ENCODE measurements at regions not wholly inside any gene's neighbourhood (a gene's known extent, or its start where the extent isn't known, plus 50 kb on each side); places are given as distances from the start of the nearest gene placed in this dataset.

DNA sequence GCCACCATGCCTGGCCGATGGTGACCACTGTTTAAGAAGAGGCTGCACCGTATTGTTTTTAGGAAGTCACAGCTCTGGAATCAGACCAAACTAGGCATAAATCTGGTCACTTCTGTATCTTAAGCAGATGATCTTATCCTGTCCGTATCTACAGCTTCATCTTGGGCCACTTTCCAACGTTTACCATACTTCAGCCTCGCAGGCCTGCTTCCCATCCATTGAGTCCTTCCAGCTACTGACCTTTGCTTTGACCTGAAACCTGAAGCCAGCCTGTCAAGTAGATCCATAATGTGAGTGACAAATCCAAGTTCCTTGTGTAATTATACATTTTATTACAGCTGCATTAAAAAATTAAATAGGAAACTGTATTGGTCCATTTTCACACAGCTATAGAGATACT lies 1033.0 kb downstream of the CDH11 start:
- Histone ChIP-seq H3K27ac (no peak overlapping the region), H3K9me3 (no peaks in the 10 kb centered on the region), H3K4me3 (no peak overlapping the region), H3K27me3 (no peaks in the 10 kb centered on the region), H3K36me3 (no peaks in the 10 kb centered on the region), H3K4me1 (no peaks in the 10 kb centered on the region)
- 70 to 77% (median 75%) methylated on average over 5 of the region's 5 CpGs for WGBS, 5 donors
- intact Hi-C loops (cut with DNase I; ENCODE audit: low total_unique reads), result no loop called here
- DNase-seq, result no peak
- no peak for TF ChIP-seq POLR2AphosphoS5 (IDR thresholded peaks at IDR 0.05)
- TF ChIP-seq EP300 (IDR thresholded peaks at IDR 0.05), result no peak
- TF ChIP-seq, protein P1, sequence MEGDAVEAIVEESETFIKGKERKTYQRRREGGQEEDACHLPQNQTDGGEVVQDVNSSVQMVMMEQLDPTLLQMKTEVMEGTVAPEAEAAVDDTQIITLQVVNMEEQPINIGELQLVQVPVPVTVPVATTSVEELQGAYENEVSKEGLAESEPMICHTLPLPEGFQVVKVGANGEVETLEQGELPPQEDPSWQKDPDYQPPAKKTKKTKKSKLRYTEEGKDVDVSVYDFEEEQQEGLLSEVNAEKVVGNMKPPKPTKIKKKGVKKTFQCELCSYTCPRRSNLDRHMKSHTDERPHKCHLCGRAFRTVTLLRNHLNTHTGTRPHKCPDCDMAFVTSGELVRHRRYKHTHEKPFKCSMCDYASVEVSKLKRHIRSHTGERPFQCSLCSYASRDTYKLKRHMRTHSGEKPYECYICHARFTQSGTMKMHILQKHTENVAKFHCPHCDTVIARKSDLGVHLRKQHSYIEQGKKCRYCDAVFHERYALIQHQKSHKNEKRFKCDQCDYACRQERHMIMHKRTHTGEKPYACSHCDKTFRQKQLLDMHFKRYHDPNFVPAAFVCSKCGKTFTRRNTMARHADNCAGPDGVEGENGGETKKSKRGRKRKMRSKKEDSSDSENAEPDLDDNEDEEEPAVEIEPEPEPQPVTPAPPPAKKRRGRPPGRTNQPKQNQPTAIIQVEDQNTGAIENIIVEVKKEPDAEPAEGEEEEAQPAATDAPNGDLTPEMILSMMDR (IDR thresholded peaks at IDR 0.05), result no peak
- TF ChIP-seq POLR2A (IDR thresholded peaks at IDR 0.05), result no peak

DNA sequence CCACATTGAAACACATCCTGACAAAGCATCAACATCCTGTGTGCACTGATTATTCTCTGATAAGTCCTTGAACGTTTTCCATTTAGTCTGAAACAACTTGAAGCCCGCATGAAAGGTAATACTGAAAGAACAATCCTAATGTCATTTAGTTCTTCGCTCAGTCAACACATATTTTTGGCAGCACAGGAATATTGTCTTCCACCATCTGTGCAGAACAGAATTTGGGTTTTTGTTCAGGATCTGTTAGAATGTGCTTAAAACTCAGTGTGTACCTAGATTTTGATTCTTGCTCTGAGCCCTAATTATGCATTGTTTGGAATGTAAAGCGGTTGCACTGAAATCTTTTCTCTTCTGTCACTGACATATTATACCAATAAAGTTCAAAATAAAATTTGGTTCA lies 1036.6 kb downstream of the CDH11 start:
- H3K4me1 ChIP-seq, result no peaks in the 10 kb centered on the region
- no peak overlapping the region for H3K27ac ChIP-seq
- TF ChIP-seq POLR2A (IDR thresholded peaks at IDR 0.05), result no peak
- no peak for TF ChIP-seq POLR2AphosphoS5 (IDR thresholded peaks at IDR 0.05)
- TF ChIP-seq, protein P1 (IDR thresholded peaks at IDR 0.05), result no peak
- TF ChIP-seq EP300 (IDR thresholded peaks at IDR 0.05), result no peak
- WGBS, 5 donors, result 58 to 72% (median 71%) methylated on average over 4 of the region's 4 CpGs
- no peak for DNase-seq
- H3K27me3 ChIP-seq, result no peaks in the 10 kb centered on the region
- H3K36me3 ChIP-seq, result no peaks in the 10 kb centered on the region
- intact Hi-C loops (cut with DNase I; ENCODE audit: low total_unique reads), result no loop called here
- H3K4me3 ChIP-seq, result no peak overlapping the region
- H3K9me3 ChIP-seq, result no peaks in the 10 kb centered on the region

DNA sequence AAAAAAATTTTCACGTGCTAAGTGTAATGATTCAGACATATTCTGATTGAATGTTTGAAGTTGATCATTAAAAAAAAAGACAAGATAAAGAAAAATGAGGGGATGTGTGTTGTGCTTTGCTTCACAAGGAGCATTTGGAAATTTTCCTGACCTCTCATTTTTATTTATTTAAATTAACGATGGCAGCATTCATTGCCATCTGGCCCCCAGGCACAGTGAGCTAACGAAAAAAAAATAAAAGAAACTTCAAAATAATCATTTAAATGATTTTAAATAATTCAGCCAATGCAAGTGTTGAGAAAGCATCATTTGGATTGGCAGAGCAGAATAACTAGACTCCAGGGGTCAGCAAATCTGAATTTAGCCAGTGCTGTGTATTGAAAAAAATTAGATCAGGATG lies 1037.2 kb downstream of the CDH11 start:
- H3K36me3 ChIP-seq, result no peaks in the 10 kb centered on the region
- 65 to 83% (median 78%) methylated on average over 3 of the region's 3 CpGs for WGBS, 5 donors
- no peaks in the 10 kb centered on the region for H3K27me3 ChIP-seq
- no peaks in the 10 kb centered on the region for H3K4me1 ChIP-seq
- no peaks in the 10 kb centered on the region for H3K9me3 ChIP-seq
- DNase-seq, result no peak
- no peak overlapping the region for H3K4me3 ChIP-seq
- intact Hi-C loops (cut with DNase I; ENCODE audit: low total_unique reads), result no loop called here
- H3K27ac ChIP-seq, result no peak overlapping the region
- TF ChIP-seq, protein P1 (IDR thresholded peaks at IDR 0.05), result no peak
- no peak for TF ChIP-seq POLR2AphosphoS5 (IDR thresholded peaks at IDR 0.05)
- no peak for TF ChIP-seq POLR2A (IDR thresholded peaks at IDR 0.05)
- TF ChIP-seq EP300 (IDR thresholded peaks at IDR 0.05), result no peak

DNA sequence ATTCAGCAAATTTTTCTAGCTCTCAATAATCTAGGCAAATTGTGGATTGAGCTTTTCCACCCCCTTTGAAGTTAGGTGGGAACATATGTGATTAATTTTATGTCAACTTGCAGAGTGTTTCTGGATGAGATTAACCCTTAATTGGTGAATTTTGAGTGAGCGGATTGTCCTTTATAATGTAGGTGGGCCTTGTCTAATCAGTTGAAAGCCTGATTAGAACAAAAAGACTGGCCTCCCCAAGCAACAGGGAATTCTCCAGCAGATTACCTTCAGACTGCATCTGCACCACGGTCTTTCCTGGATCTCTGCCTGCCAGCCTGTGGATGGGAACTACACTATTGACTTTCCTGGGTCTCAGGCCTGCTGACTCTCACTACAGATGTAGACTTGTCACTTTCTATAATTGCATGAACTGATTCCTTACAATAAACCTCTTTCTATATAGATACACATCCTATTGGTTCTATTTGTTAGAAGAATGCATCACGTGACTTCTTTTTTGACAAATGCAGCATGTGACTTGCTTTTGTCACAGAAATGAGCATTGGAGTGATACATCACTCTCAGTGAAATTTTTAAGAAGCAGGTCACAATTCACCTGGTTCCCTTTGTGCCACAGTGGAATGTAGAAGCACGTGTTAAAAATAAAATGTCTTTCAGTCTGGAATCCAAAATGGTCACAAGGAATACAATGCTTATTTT lies 1038.3 kb downstream of the CDH11 start:
- Histone ChIP-seq H3K36me3 (no peaks in the 10 kb centered on the region), H3K4me1 (no peaks in the 10 kb centered on the region), H3K4me3 (no peak overlapping the region), H3K27me3 (no peaks in the 10 kb centered on the region), H3K9me3 (no peaks in the 10 kb centered on the region), H3K27ac (no peak overlapping the region)
- no peak for DNase-seq
- no peak for TF ChIP-seq EP300 (IDR thresholded peaks at IDR 0.05)
- no peak for TF ChIP-seq POLR2A (IDR thresholded peaks at IDR 0.05)
- TF ChIP-seq, protein P1 (IDR thresholded peaks at IDR 0.05), result no peak
- TF ChIP-seq POLR2AphosphoS5 (IDR thresholded peaks at IDR 0.05), result no peak
- 83 to 88% (median 85%) methylated on average over 4 of the region's 4 CpGs for WGBS, 5 donors
- intact Hi-C loops (cut with DNase I; ENCODE audit: low total_unique reads), result no loop called here

All from stomach (tissue), 8 donors.